GM12874 (cell line): ENCODE measurements at regions not wholly inside any gene's neighbourhood (a gene's known extent, or its start where the extent isn't known, plus 50 kb on each side); places are given as distances from the start of the nearest gene placed in this dataset.

Experiments
- TF ChIP-seq, protein P1 (sequence below): IDR thresholded peaks from 2 replicates; pipeline ENCODE4 v1.5.1; 2011; ENCODE audit warnings: low read depth, mild to moderate bottlenecking, control low read depth, low read length, moderate library complexity; ENCODE audit not compliant: insufficient read depth

DNA sequence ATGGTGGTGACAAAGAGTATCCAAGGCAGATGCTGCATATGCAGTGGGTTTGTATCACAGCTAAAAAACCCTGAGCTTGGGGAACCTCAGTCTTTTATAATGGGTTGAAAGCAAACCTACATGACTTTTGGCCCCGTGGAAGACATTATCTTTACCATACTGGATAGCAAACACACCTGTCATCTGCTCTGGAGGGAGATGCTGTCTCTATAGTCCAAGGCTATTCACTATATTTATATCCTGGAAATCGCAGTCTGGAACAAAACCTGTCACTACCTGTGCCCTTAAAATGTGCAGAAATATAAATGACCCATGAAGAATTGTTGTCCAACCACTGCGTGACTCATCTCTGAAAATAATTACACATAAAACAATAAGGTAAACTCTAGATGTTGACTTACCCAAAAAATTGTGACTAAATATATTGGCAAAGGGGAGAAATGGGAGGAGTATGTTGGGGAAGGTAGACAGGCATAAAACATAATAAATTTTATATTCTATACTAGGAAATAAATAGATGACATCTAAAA is 121.0 kb upstream of the CXADR start:
- TF ChIP-seq, protein P1, sequence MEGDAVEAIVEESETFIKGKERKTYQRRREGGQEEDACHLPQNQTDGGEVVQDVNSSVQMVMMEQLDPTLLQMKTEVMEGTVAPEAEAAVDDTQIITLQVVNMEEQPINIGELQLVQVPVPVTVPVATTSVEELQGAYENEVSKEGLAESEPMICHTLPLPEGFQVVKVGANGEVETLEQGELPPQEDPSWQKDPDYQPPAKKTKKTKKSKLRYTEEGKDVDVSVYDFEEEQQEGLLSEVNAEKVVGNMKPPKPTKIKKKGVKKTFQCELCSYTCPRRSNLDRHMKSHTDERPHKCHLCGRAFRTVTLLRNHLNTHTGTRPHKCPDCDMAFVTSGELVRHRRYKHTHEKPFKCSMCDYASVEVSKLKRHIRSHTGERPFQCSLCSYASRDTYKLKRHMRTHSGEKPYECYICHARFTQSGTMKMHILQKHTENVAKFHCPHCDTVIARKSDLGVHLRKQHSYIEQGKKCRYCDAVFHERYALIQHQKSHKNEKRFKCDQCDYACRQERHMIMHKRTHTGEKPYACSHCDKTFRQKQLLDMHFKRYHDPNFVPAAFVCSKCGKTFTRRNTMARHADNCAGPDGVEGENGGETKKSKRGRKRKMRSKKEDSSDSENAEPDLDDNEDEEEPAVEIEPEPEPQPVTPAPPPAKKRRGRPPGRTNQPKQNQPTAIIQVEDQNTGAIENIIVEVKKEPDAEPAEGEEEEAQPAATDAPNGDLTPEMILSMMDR, result no peak

DNA sequence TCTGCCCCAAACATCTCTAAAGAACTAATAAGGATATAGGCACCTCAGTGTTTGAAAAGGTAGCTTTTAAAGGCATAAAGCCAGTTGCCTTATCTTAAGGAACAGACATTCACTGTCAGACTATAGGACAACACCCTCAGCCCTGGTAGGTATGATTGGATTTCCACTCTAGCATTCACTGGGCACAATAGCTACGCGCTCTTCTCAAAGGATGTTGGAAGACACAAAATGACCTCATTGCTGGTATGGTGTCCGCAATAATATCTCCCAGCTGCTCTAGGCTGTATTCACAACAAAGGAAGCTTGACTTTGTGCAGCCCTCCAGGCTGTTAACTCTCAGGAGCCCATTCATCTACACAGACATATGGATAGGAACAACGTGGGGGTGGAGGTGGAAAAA is 119.4 kb upstream of the CXADR start:
- TF ChIP-seq, protein P1, result no peak

DNA sequence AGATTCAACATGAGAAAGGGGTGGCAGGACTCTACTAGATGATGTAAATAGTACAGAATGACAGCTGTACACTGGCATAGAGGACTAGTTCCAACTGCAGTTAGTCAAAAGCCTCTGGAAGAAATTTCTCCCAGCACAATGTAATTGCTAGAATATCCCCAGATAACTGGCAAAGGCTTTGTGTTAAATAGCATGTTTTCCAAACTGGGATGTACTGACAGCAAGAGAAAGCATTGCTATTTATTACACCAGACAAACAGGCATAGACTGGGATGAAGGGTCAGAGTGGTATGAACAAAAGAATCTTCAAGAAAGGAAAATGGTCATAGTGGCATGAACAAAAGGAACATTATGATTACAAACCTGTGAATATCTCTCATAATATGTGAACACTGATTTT is 115.9 kb upstream of the CXADR start:
- TF ChIP-seq, protein P1, result no peak

DNA sequence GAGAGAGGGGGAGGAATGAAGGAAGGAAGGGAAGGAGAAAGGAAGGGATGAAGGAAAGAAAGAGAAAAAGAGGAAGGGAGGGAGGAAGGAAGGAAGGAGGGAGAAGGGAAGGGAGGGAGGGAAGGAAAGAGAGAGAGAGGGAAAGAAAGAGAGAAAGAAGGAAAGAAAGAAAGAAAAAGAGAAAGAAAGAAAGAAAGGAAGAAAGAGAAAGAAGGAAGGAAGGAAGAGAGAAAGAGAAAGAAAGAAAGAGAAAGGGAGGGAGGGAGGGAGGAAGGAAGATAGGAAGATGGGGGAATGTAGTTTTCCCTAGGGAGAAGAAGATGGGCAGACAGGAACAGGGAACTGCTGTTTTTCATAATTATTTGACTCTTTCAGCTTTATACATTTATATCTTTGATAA is 115.1 kb upstream of the CXADR start:
- TF ChIP-seq, protein P1, result no peak

DNA sequence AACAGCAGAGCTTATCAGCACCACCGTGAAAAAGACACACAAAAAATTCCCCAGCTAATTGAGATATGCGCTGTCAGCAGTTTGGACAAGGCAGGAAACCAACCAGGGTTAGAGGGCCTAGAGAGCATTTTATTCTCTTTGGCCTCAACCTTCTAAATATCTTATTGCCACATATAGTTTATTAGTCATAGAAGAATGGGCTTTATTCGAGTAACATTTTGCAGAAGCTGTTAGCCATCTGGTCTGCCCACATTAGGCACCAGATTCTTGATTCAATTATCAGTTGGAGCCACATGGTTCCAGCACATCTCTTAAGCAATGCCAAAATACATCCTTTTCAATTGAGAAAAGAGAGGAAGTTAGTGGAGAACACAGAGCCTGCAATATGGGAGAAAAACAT is 109.9 kb upstream of the CXADR start:
- TF ChIP-seq, protein P1, result no peak

DNA sequence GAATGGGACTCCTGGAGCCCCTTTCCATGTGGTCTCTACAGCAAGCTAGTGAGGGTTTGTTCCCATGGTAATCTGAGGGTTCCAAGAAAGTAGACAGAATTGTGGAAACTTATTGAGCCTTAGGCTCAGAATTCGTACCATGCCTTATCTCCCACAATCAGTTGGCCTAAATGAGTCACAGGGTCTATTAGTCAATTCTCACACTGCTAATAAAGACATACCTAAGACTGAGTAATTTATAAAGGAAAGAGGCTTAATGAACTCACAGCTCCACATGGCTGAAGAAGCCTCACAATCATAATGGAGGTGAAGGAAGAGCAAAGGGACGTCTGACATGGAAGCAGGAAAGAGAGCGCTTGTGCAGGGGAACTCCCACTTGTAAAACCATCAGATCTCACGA is 106.6 kb upstream of the CXADR start:
- TF ChIP-seq, protein P1, result no peak

DNA sequence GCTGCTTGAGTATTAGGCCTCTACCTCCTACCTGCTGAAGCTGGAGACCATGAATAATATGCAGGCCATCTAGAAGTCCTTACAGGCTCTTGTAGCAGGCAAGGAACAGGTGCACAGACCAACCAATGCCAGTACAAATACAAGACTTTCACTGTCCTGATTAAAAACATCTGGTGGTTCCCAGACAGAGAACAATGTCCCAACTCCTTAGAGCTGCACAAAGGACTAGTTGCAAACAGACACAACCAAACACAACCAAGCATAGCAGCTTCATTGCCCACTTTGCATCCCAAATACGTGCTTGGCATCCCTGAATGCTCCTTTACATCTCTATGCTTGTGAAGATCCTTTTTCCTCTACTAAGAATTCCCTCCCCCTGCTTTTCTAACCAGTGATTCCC is 98.1 kb upstream of the CXADR start:
- TF ChIP-seq, protein P1, result no peak
